ENCODE measurements at regions not wholly inside any gene's neighbourhood (a gene's known extent, or its start where the extent isn't known, plus 50 kb on each side); places are given as distances from the start of the nearest gene placed in this dataset.

DNA sequence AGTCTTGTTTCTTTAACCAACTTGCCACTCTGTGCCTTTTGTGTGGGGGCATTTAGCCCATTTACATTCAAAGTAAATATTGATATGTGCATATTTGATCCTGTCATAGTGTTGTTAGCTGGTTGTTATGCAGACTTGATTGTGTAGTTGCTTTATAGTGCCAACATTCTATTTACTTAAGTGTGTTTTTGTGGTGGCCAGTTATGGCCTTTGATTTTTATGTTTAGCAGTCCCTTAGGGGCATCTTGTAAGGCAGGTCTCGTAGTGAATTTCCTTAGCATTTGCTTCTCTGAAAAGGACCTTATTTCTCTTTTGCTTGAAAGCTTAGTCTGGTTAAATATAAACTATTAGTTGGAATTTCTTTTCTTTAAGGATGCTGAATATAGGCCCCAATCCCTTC, 282.8 kb upstream of the NECTIN3 start:
- TF ChIP-seq, protein P1, sequence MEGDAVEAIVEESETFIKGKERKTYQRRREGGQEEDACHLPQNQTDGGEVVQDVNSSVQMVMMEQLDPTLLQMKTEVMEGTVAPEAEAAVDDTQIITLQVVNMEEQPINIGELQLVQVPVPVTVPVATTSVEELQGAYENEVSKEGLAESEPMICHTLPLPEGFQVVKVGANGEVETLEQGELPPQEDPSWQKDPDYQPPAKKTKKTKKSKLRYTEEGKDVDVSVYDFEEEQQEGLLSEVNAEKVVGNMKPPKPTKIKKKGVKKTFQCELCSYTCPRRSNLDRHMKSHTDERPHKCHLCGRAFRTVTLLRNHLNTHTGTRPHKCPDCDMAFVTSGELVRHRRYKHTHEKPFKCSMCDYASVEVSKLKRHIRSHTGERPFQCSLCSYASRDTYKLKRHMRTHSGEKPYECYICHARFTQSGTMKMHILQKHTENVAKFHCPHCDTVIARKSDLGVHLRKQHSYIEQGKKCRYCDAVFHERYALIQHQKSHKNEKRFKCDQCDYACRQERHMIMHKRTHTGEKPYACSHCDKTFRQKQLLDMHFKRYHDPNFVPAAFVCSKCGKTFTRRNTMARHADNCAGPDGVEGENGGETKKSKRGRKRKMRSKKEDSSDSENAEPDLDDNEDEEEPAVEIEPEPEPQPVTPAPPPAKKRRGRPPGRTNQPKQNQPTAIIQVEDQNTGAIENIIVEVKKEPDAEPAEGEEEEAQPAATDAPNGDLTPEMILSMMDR (IDR thresholded peaks at IDR 0.05) = no peak
- TF ChIP-seq POLR2A (IDR thresholded peaks at IDR 0.05) = no peak
